Inflammatory macrophage treated with lipopolysaccharide for 1 hour (primary cell): ENCODE measurements at regions not wholly inside any gene's neighbourhood (a gene's known extent, or its start where the extent isn't known, plus 50 kb on each side); places are given as distances from the start of the nearest gene placed in this dataset.
A peak's percentile ranks its signal among the peaks of the same experiment; 100 is the strongest.

ENCODE experiments used
- DNase-seq, 2 donors: peaks; one replicate each; pipeline ENCODE4 v3.0.0-alpha.2; 2020 to 2022

- DNase-seq: no peak
Measured at GRCh38 chr5:74422030-74422429, 218.5 kb downstream of the ENC1 start.

- DNase-seq: peak in 1 of 2 donors; percentile 36
Measured at GRCh38 chr5:74421377-74421776, 219.2 kb downstream of the ENC1 start.

DNA sequence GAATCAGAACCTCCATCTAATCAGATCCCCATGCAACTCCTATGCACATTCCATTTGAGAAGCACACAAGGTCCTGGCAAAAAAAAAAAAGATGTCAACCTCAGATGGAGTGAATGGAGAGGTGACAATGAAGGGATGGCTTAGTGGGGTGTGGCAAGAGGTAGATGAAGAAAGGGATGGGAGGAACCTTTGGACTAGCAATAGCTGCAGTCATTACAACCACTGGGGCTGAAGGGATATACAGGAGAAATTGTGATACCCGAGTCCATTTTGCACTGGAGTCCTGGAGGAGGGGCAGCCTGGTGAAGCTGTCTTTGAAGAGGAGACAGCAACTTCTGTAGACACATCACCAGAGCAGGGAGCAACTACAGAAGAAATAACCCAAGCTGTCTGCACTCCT lies 219.6 kb downstream of the ENC1 start:
- no peak for DNase-seq

DNA sequence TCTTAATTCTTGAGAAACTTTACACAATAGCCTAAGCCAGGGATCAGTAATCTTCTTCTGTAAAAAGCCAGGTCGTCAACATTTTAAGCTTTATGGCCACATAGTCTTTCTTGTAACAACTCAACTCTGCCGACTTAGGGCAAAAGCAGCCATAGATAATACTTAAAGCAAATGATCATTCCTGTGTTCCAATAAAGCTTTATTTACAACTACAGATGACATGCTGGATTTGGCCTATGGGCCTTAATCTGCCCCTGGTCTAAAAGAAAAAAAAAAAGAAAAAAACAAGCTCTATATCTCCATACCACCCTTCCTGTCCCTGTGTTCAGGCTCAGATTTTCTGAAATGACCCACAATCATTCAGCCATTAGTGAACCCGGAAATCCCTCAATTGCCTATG lies 220.3 kb downstream of the ENC1 start:
- no peak for DNase-seq

DNA sequence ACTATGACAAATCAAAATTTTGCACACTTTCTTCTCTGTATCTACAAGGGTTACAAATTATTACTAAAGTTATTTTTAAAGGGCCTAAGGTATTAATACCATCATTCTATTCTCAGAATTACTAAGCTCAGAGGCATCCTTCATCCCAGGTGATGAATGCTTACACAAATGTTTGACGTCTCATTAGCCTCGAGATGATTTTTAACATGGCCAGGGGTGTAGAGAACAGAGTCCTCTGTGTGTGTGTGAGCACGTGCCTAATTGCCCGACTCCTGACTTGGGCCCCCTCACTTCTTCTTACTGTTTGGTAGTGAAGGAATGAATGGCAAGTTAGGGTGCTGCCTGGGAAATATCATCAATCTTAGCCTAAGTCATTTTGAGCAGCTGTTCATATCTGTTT lies 221.1 kb downstream of the ENC1 start:
- no peak for DNase-seq

GRCh38 chr5:74418709-74419108 lies 221.8 kb downstream of the ENC1 start:
- no peak for DNase-seq

DNA sequence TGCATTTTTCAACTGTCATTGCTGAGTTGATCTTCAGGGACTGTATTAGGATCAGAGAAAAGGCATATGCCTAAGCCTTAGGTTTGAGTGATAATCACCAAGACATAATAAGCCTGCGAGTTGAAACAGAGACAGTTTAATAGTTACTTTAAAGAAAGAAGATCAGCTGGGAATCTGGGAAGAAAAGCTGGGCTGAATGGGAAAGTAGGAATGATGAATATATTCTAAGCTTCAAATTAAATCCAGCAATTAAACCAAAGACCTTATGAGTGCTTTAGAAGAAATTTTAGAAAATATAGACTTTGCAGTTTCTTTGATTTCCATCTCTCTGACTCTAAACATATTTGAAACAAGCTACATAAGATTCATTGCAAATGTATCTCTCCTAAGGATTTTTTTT lies 222.3 kb downstream of the ENC1 start:
- no peak for DNase-seq

DNA sequence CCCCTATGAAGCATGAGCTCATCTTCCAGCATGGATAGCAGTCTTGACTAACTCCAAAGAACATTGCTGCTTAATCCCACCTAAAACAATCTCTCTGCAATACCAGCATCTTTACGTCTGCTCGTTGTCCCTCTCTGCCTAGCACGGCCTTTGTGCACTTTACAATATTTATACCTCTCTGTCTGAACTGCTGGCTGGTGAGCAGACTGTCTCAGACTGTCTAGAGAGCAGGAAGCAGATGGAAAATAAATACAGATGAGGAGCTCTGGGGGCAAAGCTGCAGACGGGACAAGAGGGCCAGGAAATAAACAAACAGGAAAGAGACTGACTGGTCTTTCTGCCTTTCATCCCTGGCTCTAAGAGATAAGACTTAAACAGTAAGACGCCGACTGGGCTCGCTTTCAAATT lies 224.8 kb downstream of the ENC1 start:
- DNase-seq: no peak

- DNase-seq: no peak
Measured at GRCh38 chr5:74414228-74414627, 226.3 kb downstream of the ENC1 start.

DNA sequence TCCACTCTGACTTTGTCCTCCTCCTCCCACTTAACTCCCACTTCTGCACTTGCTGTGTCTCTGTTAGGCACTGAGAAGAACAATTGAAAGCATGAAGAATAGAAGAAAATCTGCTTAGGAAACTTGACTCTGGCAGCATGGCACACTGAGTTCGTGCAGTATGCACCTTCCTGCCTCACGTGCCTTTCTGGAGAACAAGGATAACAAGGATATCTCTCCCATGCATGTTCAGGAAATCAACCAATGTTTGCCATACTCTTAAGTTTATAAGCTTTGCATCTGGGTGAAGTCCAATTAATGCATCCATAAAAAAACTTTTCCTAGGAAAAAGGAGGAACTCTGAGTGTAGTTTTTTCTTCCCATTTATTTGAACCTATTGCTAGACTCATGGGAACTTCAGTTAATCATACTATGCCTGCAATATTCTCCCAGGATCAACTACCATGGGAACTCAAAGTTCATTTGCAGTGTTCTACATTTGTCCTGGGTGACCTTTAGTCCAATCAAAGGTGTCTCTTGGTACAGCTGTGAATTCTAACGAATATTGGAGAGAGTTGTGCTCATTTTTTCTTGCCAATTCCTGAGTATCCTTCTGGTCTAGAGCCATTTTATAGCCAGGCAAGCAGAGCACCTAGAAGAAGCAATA lies 227.0 kb downstream of the ENC1 start:
- no peak for DNase-seq

- DNase-seq: no peak
Measured at GRCh38 chr5:74412066-74412465, 228.5 kb downstream of the ENC1 start.

DNA sequence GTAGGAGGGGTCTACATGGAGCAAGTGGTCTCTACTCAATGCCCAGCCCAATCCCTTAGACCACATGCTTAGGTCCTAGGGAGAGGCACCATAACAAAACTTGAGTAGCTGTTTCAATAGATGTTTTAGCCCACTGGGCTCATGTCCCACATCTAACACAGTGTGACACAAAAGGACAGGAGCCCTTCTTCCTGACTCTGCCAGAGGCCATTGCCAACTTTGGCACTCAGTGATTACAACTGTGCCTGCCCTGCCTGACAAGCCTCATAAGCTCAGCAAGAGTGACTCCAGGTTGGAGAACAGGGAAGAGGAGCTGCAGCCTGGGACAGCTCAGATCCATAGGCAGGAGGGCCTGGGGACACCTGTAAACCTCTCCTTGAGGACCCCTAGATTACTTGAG lies 230.8 kb downstream of the ENC1 start:
- DNase-seq: no peak

GRCh38 chr5:74409166-74409706 lies 231.3 kb downstream of the ENC1 start:
- no peak for DNase-seq

GRCh38 chr5:74408150-74409043 lies 232.1 kb downstream of the ENC1 start:
- DNase-seq: peak; percentile 25 to 31

DNA sequence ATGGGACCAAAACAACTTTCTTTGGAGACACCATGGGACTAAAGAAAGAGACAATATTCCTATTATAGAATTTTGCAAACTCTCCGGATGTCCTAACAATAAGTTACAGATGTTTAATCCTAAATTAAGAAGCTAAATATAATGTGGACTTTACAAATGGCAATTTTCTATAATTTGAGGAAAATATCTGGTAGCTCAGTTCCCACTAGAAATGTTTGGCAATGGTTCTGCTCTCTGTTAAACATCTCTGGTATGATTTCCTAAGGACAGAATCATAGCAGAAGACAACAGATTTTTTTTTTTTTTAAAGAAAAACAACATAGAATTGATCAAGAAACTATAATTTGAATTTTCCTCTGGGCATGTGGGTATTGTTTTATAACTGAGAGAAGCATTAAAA lies 232.8 kb downstream of the ENC1 start:
- DNase-seq: no peak

DNA sequence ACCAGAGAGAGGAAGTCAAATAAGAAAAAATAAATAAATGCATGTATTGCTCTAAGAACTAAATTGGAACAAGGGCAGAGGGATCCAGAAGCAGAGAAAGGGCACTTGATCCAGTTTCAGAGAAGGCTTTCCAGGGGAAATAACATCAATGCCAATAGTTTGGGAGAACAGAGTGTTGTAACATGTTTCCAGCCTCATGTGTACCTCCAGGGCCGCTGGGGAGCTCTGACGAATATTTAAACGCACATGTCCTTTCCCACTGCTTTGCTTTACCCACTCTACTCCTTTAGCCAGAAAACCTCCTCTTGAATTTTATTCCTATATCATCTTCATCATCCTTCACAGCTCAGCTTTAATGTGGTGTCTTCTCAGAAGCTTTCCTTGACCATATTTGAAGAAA lies 233.7 kb downstream of the ENC1 start:
- no peak for DNase-seq

GRCh38 chr5:74405593-74405992 lies 234.9 kb downstream of the ENC1 start:
- DNase-seq: no peak

GRCh38 chr5:74404574-74405508 lies 235.7 kb downstream of the ENC1 start:
- no peak for DNase-seq

DNA sequence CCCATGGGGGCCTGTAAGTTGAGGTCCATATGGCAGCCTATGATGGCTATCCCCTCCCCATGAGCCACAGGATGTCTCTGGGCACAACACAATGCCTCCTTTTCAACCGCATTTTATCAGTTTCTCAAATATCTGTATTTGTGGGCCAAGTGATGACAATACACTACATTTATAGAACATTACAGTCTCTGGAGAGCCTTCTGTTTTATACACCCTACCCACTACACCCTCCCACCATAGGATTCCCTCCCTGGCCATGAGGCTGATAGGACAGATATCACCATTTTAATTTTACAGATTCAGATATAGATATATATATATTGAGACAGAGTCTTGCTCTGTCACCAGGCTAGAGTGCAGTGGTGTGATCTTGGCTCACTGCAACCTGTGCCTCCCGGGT lies 236.8 kb downstream of the ENC1 start:
- no peak for DNase-seq

GRCh38 chr5:74402553-74402952 lies 238.0 kb downstream of the ENC1 start:
- DNase-seq: peak; percentile 59 to 96

DNA sequence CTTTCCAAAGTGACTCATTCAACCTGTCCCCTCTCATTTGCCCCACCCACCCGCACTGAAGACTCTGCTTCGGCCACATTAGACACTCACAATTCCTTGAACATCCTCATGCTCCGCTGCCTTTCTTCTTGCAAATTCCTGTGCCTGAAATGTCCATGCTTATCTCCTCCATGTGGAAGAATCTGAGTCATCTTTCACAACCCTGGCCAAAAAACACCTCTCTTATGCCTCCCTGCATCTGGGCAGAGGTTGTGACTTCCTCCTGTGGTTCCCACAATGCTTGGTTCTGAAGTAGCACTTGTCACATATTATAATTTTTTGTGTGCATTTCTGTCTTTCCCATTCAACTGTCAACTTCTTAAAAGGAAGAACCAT lies 238.6 kb downstream of the ENC1 start:
- no peak for DNase-seq

DNA sequence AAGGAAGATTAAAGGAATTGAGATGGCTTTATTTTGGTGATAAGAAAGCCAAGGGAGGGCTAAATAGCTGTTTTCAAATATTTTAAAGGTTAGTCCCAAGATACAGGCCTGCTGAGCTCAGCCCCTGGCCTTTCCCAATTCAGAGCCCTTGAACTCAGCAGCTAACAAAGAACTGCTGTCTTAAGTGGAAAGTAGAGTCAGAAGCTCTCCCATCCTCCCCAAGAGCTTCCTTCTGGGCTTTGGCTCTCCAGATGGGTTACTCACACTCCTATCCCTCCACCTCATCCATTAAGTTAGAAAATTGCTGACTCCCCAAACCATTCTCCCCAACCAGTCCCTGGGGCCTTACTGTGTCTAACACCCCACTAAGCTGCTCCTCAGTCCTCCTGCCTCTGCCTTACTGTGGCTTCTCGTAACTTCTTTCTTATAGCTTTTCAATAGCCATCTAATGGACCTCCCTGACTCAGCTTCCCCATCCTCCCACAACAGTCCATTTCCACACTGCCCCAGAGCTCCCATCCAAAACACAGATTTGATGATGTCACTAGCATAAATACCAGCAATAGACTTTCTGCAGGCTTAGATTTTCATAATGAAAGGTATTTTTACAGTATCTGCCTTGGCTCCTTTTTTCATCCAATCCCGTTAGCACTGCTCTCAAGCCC lies 239.1 kb downstream of the ENC1 start:
- DNase-seq: peak; percentile 47 to 72

GRCh38 chr5:74400067-74400466 lies 240.5 kb downstream of the ENC1 start:
- DNase-seq: no peak
